Kidney (tissue), 13 donors: ENCODE measurements at regions not wholly inside any gene's neighbourhood (a gene's known extent, or its start where the extent isn't known, plus 50 kb on each side); places are given as distances from the start of the nearest gene placed in this dataset.
A peak's percentile ranks its signal among the peaks of the same experiment; 100 is the strongest.

Source experiments
- DNase-seq, 5 donors: peaks; one replicate each; pipeline ENCODE4 v3.0.0-alpha.2; 2013 to 2020
- FAIRE-seq: peaks from 2 replicates; lab custom pipeline; 2012; peaks lifted over from hg19 to GRCh38; lab: Jason Lieb, UNC
- H3K27ac ChIP-seq, 2 donors: one replicate each; pipeline ENCODE4 v1.7.0; 2013; ENCODE audit warnings: low read depth in 2 of 2, low read length in 2 of 2, inconsistent platforms in 1 of 2
- H3K27me3 ChIP-seq: one replicate; pipeline ENCODE4 v1.7.1; 2013; ENCODE audit warnings: low read length, inconsistent platforms; ENCODE audit not compliant: control insufficient read depth, insufficient read depth
- H3K36me3 ChIP-seq, 3 donors: one replicate each; pipeline versions ENCODE4 v1.7.0 to v1.7.1; 2013; ENCODE audit warnings: low read length in 3 of 3, control low read depth in 1 of 3, inconsistent platforms in 1 of 3; ENCODE audit not compliant: insufficient read depth in 3 of 3, control insufficient read depth in 2 of 3
- H3K4me1 ChIP-seq, 3 donors: one replicate each; pipeline versions ENCODE4 v1.7.0 to v1.7.1; 2013; ENCODE audit warnings: low read length in 3 of 3, inconsistent platforms in 1 of 3, low read depth in 1 of 3; ENCODE audit not compliant: control insufficient read depth in 2 of 3, insufficient read depth in 2 of 3
- H3K4me3 ChIP-seq, 3 donors: one replicate each; pipeline versions ENCODE4 v1.7.0 to v1.8.1; 2013; ENCODE audit warnings: low read length in 3 of 3, control low read depth in 1 of 3, inconsistent platforms in 1 of 3
- H3K9ac ChIP-seq, 3 donors: one replicate each; pipeline versions ENCODE4 v1.7.0 to v1.7.1; 2013; ENCODE audit warnings: low read length in 3 of 3, control low read depth in 1 of 3, inconsistent platforms in 1 of 3
- H3K9me3 ChIP-seq, 3 donors: one replicate each; pipeline versions ENCODE4 v1.7.0 to v1.7.1; 2013; ENCODE audit warnings: low read length in 3 of 3, control low read depth in 1 of 3, inconsistent platforms in 1 of 3; ENCODE audit not compliant: control insufficient read depth in 2 of 3, insufficient read depth in 1 of 3
- CTCF ChIP-seq: IDR thresholded peaks from 3 replicates; pipeline ENCODE4 v1.5.1; 2012; ENCODE audit warnings: mild to moderate bottlenecking, moderate library complexity, borderline replicate concordance; ENCODE audit not compliant: insufficient read depth; ENCODE audit errors: extremely low read depth
- intact Hi-C: fragments of 100-400 bp; cut with DNase I; formaldehyde crosslinking; loops from one replicate; pipeline ENCODE4 v1.11.1; 2022
- donor health status: control.
- donor health status: control.
- donor health status: control.
- donor health status: control.
- donor health status: control.
- donor health status: DM: yes; HTN: yes; CAD: no.
- donor health status: Normal renal cell carcinoma (clear cell type).

GRCh38 chr10:3261921-3262320 is 89.3 kb upstream of the PITRM1 start:
- no peaks in the 10 kb centered on the region for H3K9me3 ChIP-seq
- peaks cover 0 to 6% (median 3%) of the 10 kb centered on the region in 3 donors for H3K4me1 ChIP-seq
- H3K27me3 ChIP-seq: no peaks in the 10 kb centered on the region
- no peak overlapping the region for H3K4me3 ChIP-seq
- intact Hi-C loops: no loop called here
- no peak for FAIRE-seq
- no peak overlapping the region for H3K27ac ChIP-seq
- H3K9ac ChIP-seq: no peak overlapping the region
- TF ChIP-seq CTCF: no peak
- DNase-seq: no peak
- H3K36me3 ChIP-seq: no peaks in the 10 kb centered on the region

GRCh38 chr10:3260066-3260834 is 87.7 kb upstream of the PITRM1 start:
- Histone ChIP-seq H3K4me1 (peaks cover 0 to 6% (median 3%) of the 10 kb centered on the region in 3 donors), H3K36me3 (no peaks in the 10 kb centered on the region), H3K27me3 (no peaks in the 10 kb centered on the region), H3K27ac (no peak overlapping the region), H3K4me3 (no peak overlapping the region), H3K9ac (no peak overlapping the region), H3K9me3 (no peaks in the 10 kb centered on the region)
- intact Hi-C loops: no loop called here
- no peak for TF ChIP-seq CTCF
- DNase-seq (peak in 1 of 5 donors; percentile 42), FAIRE-seq (no peak)

GRCh38 chr10:3259499-3259898 is 86.9 kb upstream of the PITRM1 start:
- intact Hi-C loops: no loop called here
- H3K36me3 ChIP-seq: no peaks in the 10 kb centered on the region
- peaks cover 0 to 4% (median under 1%) of the 10 kb centered on the region in 3 donors for H3K4me1 ChIP-seq
- no peak for FAIRE-seq
- H3K9me3 ChIP-seq: no peaks in the 10 kb centered on the region
- no peak for DNase-seq
- no peaks in the 10 kb centered on the region for H3K27me3 ChIP-seq
- H3K9ac ChIP-seq: no peak overlapping the region
- no peak overlapping the region for H3K4me3 ChIP-seq
- TF ChIP-seq CTCF: no peak
- no peak overlapping the region for H3K27ac ChIP-seq

GRCh38 chr10:3258394-3258793 is 85.8 kb upstream of the PITRM1 start:
- DNase-seq: no peak
- H3K27ac ChIP-seq: no peak overlapping the region
- H3K4me3 ChIP-seq: no peak overlapping the region
- H3K9me3 ChIP-seq: no peaks in the 10 kb centered on the region
- TF ChIP-seq CTCF: no peak
- no peak overlapping the region for H3K9ac ChIP-seq
- H3K4me1 ChIP-seq: no peaks in the 10 kb centered on the region
- FAIRE-seq: no peak
- intact Hi-C loops: no loop called here
- no peaks in the 10 kb centered on the region for H3K27me3 ChIP-seq
- H3K36me3 ChIP-seq: no peaks in the 10 kb centered on the region
